Activated CD4-positive, alpha-beta memory T cell treated with anti-CD3 and anti-CD28 coated beads for 36 hours (primary cell): ENCODE measurements at regions not wholly inside any gene's neighbourhood (a gene's known extent, or its start where the extent isn't known, plus 50 kb on each side); places are given as distances from the start of the nearest gene placed in this dataset.
"Not testable (repeated sequence)": the region's sequence is repeated elsewhere in the genome, so short reads cannot be mapped to it uniquely, and the experiment has no call there.

Experiments
- CTCF ChIA-PET: fragments of 350-600 bp; sonication (Branson Sonifier 250); formaldehyde crosslinking; loops from one replicate; lab custom pipeline; 2021; ENCODE audit warnings: antibody characterized with exemption, inconsistent platforms; lab: Charles Lee
- POLR2A ChIA-PET: fragments of 350-600 bp; sonication (Branson Sonifier 250); formaldehyde crosslinking; loops from one replicate; lab custom pipeline; 2021; ENCODE audit warnings: antibody characterized with exemption; lab: Charles Lee
- DNase-seq: peaks from one replicate; pipeline ENCODE4 v3.0.0-alpha.2; 2020
- H3K27ac Mint-ChIP-seq: one replicate; pipeline ENCODE4 v1.8.0; 2021; ENCODE audit warnings: mixed read lengths
- H3K27me3 Mint-ChIP-seq: one replicate; pipeline ENCODE4 v1.8.0; 2021; ENCODE audit warnings: mixed read lengths
- H3K36me3 Mint-ChIP-seq: one replicate; pipeline ENCODE4 v1.8.0; 2021; ENCODE audit warnings: mixed read lengths
- H3K4me1 Mint-ChIP-seq: one replicate; pipeline ENCODE4 v1.8.0; 2021; ENCODE audit warnings: low read depth, mixed read lengths
- H3K4me3 Mint-ChIP-seq: one replicate; pipeline ENCODE4 v1.8.0; 2021; ENCODE audit warnings: mild to moderate bottlenecking, mixed read lengths
- H3K9me3 Mint-ChIP-seq: one replicate; pipeline ENCODE4 v1.8.0; 2021; ENCODE audit warnings: mixed read lengths
- intact Hi-C: fragments of 100-400 bp; cut with micrococcal nuclease; formaldehyde crosslinking; loops from one replicate; pipeline ENCODE4 v1.15.1; 2023

GRCh38 chr2:160574468-160575140 is 81.0 kb upstream of the RBMS1 start:
- H3K4me1 Mint-ChIP-seq = no peaks in the 10 kb centered on the region
- intact Hi-C loops = no loop called here
- peaks cover 3% of the 10 kb centered on the region for H3K36me3 Mint-ChIP-seq
- no peak overlapping the region for H3K4me3 Mint-ChIP-seq
- ChIA-PET POLR2A (no interaction called here), CTCF (no interaction called here)
- peaks cover 19% of the 10 kb centered on the region for H3K9me3 Mint-ChIP-seq
- no peak for DNase-seq
- H3K27me3 Mint-ChIP-seq = no peaks in the 10 kb centered on the region
- H3K27ac Mint-ChIP-seq = no peak overlapping the region

GRCh38 chr2:160575368-160575767 is 81.8 kb upstream of the RBMS1 start:
- no peak for DNase-seq
- no peaks in the 10 kb centered on the region for H3K4me1 Mint-ChIP-seq
- no peak overlapping the region for H3K27ac Mint-ChIP-seq
- no peaks in the 10 kb centered on the region for H3K27me3 Mint-ChIP-seq
- POLR2A ChIA-PET = no interaction called here
- intact Hi-C loops = no loop called here
- H3K4me3 Mint-ChIP-seq = no peak overlapping the region
- peaks cover 19% of the 10 kb centered on the region for H3K9me3 Mint-ChIP-seq
- H3K36me3 Mint-ChIP-seq = peaks cover 3% of the 10 kb centered on the region
- CTCF ChIA-PET = no interaction called here

- peaks cover 19% of the 10 kb centered on the region for H3K9me3 Mint-ChIP-seq
- no peaks in the 10 kb centered on the region for H3K4me1 Mint-ChIP-seq
- no peak for DNase-seq
- CTCF ChIA-PET = no interaction called here
- intact Hi-C loops = no loop called here
- no peaks in the 10 kb centered on the region for H3K27me3 Mint-ChIP-seq
- H3K36me3 Mint-ChIP-seq = peaks cover 3% of the 10 kb centered on the region
- H3K27ac Mint-ChIP-seq = no peak overlapping the region
- no peak overlapping the region for H3K4me3 Mint-ChIP-seq
- POLR2A ChIA-PET = no interaction called here
Observed at GRCh38 chr2:160576054-160576499, 82.5 kb upstream of the RBMS1 start.

GRCh38 chr2:160577081-160577480 is 83.5 kb upstream of the RBMS1 start:
- DNase-seq, H3K27ac Mint-ChIP-seq, H3K27me3 Mint-ChIP-seq, intact Hi-C loops, H3K36me3 Mint-ChIP-seq, H3K4me1 Mint-ChIP-seq, POLR2A ChIA-PET, H3K4me3 Mint-ChIP-seq: not testable (repeated sequence)
- CTCF ChIA-PET = interaction anchor here (0.6 kb wide), 1 partner anchor 238 kb away, joined by 3 read pairs; no protein-coding TSS in a partner anchor
- H3K9me3 Mint-ChIP-seq = peaks cover 14% of the 10 kb centered on the region

- intact Hi-C loops = no loop called here
- H3K27me3 Mint-ChIP-seq = no peaks in the 10 kb centered on the region
- DNase-seq = no peak
- ChIA-PET POLR2A (no interaction called here), CTCF (interaction anchor here (0.6 kb wide), 1 partner anchor 14 kb away, joined by 3 read pairs; no protein-coding TSS in a partner anchor)
- no peak overlapping the region for H3K4me3 Mint-ChIP-seq
- H3K36me3 Mint-ChIP-seq = no peaks in the 10 kb centered on the region
- no peak overlapping the region for H3K27ac Mint-ChIP-seq
- H3K4me1 Mint-ChIP-seq = peaks cover 3% of the 10 kb centered on the region
- peaks cover 2% of the 10 kb centered on the region for H3K9me3 Mint-ChIP-seq
Observed at GRCh38 chr2:160581035-160581434, 87.4 kb upstream of the RBMS1 start.

GRCh38 chr2:160581448-160581847 is 87.8 kb upstream of the RBMS1 start:
- no peak overlapping the region for H3K4me3 Mint-ChIP-seq
- peaks cover 3% of the 10 kb centered on the region for H3K4me1 Mint-ChIP-seq
- no peaks in the 10 kb centered on the region for H3K27me3 Mint-ChIP-seq
- no peaks in the 10 kb centered on the region for H3K36me3 Mint-ChIP-seq
- H3K27ac Mint-ChIP-seq = no peak overlapping the region
- ChIA-PET POLR2A (no interaction called here), CTCF (no interaction called here)
- DNase-seq = no peak
- intact Hi-C loops = no loop called here
- peaks cover 2% of the 10 kb centered on the region for H3K9me3 Mint-ChIP-seq

- H3K27me3 Mint-ChIP-seq = no peaks in the 10 kb centered on the region
- no peak overlapping the region for H3K4me3 Mint-ChIP-seq
- DNase-seq = no peak
- intact Hi-C loops = no loop called here
- no peak overlapping the region for H3K27ac Mint-ChIP-seq
- peaks cover 2% of the 10 kb centered on the region for H3K9me3 Mint-ChIP-seq
- CTCF ChIA-PET = no interaction called here
- peaks cover 3% of the 10 kb centered on the region for H3K4me1 Mint-ChIP-seq
- H3K36me3 Mint-ChIP-seq = no peaks in the 10 kb centered on the region
- POLR2A ChIA-PET = no interaction called here
Observed at GRCh38 chr2:160582081-160582480, 88.5 kb upstream of the RBMS1 start.

GRCh38 chr2:160582490-160583145 is 89.0 kb upstream of the RBMS1 start:
- DNase-seq = no peak
- H3K27me3 Mint-ChIP-seq = no peaks in the 10 kb centered on the region
- H3K4me1 Mint-ChIP-seq = peaks cover 3% of the 10 kb centered on the region
- intact Hi-C loops = no loop called here
- no peak overlapping the region for H3K4me3 Mint-ChIP-seq
- ChIA-PET CTCF (no interaction called here), POLR2A (no interaction called here)
- H3K36me3 Mint-ChIP-seq = no peaks in the 10 kb centered on the region
- no peak overlapping the region for H3K27ac Mint-ChIP-seq
- H3K9me3 Mint-ChIP-seq = no peaks in the 10 kb centered on the region

GRCh38 chr2:160583146-160583535 is 89.5 kb upstream of the RBMS1 start:
- no peaks in the 10 kb centered on the region for H3K27me3 Mint-ChIP-seq
- POLR2A ChIA-PET = no interaction called here
- CTCF ChIA-PET = no interaction called here
- H3K4me3 Mint-ChIP-seq = no peak overlapping the region
- H3K36me3 Mint-ChIP-seq = no peaks in the 10 kb centered on the region
- H3K9me3 Mint-ChIP-seq = no peaks in the 10 kb centered on the region
- intact Hi-C loops = no loop called here
- DNase-seq = no peak
- H3K4me1 Mint-ChIP-seq = peaks cover 3% of the 10 kb centered on the region
- no peak overlapping the region for H3K27ac Mint-ChIP-seq

- DNase-seq = no peak
- CTCF ChIA-PET = no interaction called here
- POLR2A ChIA-PET = no interaction called here
- intact Hi-C loops = no loop called here
- Mint-ChIP-seq H3K9me3 (no peaks in the 10 kb centered on the region), H3K4me3 (no peak overlapping the region), H3K36me3 (no peaks in the 10 kb centered on the region), H3K27me3 (no peaks in the 10 kb centered on the region), H3K27ac (no peak overlapping the region), H3K4me1 (peaks cover 3% of the 10 kb centered on the region)
Observed at GRCh38 chr2:160583813-160584537, 90.4 kb upstream of the RBMS1 start.

GRCh38 chr2:160584972-160585494 is 91.4 kb upstream of the RBMS1 start:
- CTCF ChIA-PET = no interaction called here
- peaks cover 3% of the 10 kb centered on the region for H3K4me1 Mint-ChIP-seq
- H3K4me3 Mint-ChIP-seq = no peak overlapping the region
- intact Hi-C loops = no loop called here
- no peaks in the 10 kb centered on the region for H3K9me3 Mint-ChIP-seq
- no peak overlapping the region for H3K27ac Mint-ChIP-seq
- no peaks in the 10 kb centered on the region for H3K27me3 Mint-ChIP-seq
- no peaks in the 10 kb centered on the region for H3K36me3 Mint-ChIP-seq
- POLR2A ChIA-PET = no interaction called here
- DNase-seq = no peak

GRCh38 chr2:160590664-160591063 is 97.1 kb upstream of the RBMS1 start:
- peaks cover 3% of the 10 kb centered on the region for H3K4me1 Mint-ChIP-seq
- H3K4me3 Mint-ChIP-seq = no peak overlapping the region
- intact Hi-C loops = no loop called here
- H3K9me3 Mint-ChIP-seq = peaks cover 9% of the 10 kb centered on the region
- no peak for DNase-seq
- ChIA-PET CTCF (no interaction called here), POLR2A (no interaction called here)
- no peak overlapping the region for H3K27ac Mint-ChIP-seq
- H3K27me3 Mint-ChIP-seq = no peaks in the 10 kb centered on the region
- no peaks in the 10 kb centered on the region for H3K36me3 Mint-ChIP-seq
